HG03432 (cell line): ENCODE measurements at regions not wholly inside any gene's neighbourhood (a gene's known extent, or its start where the extent isn't known, plus 50 kb on each side); places are given as distances from the start of the nearest gene placed in this dataset.
"Not testable (repeated sequence)": the region's sequence is repeated elsewhere in the genome, so short reads cannot be mapped to it uniquely, and the experiment has no call there.

Experiments used
- ATAC-seq: cut with Tn5 transposase; IDR thresholded peaks from one replicate; pipeline ENCODE4 v1.9.1; 2021; ENCODE audit warnings: mild to moderate bottlenecking, moderate library complexity; ENCODE audit not compliant: unreplicated experiment

DNA sequence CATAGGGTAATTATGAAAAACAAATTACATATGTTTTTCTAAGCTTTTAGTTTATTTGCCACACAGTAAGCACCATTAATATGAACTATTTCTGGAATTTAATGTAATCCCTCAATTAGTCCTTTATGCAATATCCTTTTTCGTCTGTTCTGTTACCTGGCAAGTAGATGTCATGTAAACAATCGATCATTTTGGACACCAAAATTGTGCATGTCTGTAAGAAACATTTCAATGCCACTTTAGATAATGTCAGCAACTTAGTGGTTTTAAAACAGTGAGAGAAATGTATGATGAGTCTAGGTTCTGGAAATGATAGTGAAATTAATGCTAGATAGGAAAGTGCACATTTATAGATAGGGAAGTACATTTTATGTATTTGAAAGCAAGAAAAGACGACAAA, 986.6 kb downstream of the ZPLD1 start:
- no peak for ATAC-seq

DNA sequence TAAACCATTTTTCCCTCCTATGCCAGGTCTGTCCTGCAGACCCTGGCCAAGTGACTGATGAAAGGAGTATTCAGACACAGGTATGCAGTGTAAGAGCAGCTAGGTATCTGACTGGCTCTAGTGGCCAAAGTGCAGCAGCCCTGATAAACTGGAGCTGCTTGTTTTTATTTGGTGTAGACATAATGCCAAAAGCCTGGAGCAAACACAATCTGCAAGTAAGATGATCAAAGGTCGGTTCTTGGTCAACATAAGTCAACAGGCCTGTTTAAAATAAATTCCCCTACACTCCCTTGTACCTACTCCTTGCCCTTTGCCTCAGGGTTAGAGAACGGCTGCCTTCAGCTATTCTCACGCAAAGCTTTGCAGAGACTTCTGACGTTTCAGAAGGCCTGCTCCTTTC, 1003.1 kb downstream of the ZPLD1 start:
- no peak for ATAC-seq

DNA sequence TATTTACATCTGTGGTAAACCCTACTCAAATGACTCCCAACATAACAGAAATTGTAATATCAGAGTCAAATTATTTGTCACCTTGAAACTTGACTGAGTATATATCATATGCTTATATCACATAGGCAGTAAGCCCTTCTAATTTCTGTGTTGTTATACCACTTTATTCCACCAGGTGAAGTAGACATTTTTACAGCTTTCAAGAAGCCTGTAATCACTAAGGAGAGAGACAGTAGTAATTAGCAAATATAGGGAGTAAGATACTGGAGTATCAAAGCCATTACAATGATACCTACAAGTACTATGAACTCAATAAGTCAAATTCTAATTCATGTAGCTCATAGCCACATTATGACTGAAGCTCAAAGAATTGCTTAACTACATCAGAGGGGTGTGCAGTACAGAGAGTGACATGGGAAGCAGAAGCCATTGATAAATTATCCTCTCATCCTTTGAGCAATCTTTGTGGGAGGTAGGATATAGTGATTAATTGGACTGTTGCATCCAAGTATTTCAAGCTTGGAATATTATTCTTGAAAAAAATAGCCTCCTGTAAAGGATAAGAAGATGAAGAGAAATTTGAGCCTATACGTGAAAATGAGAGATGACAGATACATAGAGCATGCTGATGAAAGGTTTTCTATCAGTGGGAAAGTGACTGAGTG, 1005.9 kb downstream of the ZPLD1 start:
- peak; percentile 93 for ATAC-seq

- no peak for ATAC-seq
Observed at GRCh38 chr3:103446953-103447629, 1012.3 kb downstream of the ZPLD1 start.

GRCh38 chr3:103453152-103453551, 1018.3 kb downstream of the ZPLD1 start:
- ATAC-seq, result no peak

DNA sequence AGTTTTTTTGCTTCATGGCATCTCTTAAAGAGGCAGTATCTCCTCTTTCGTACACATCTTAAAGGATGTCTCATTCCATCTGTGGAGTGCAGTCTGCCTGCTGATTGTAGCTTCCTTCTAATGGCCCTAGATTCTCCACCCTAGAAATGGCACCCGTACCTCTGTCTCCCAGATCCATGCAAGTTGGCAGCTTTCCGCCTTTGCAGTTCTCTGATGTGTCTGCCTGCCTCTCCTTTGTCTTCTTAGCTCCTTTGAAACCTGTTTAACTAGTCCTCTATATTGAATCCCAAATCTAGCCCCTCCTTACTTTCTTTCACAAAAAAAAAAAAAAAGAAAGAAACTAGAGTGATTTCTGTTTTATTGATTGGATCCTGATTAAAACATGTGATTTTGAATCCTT, 1025.0 kb downstream of the ZPLD1 start:
- no peak for ATAC-seq

DNA sequence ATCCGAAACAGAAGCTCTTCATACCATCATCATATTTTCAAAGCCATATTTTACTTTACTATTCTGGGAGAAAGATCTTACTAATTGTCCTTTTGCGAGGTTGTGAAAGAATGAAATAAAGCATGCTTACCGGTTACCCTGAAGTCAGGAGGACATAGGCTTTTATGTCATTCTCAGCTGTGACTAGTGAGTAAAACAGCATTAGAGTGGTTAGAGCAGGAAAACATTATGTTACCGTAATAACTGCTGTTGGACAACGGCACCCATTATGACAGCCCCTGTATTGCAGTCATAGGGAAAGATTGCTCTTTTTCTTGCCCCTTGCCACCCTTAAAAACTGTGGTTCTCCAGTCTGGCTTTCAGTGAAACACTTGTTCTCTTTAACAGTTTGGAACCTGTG, 1035.7 kb downstream of the ZPLD1 start:
- ATAC-seq, result no peak

- no peak for ATAC-seq
Observed at GRCh38 chr3:103494011-103494410, 1059.2 kb downstream of the ZPLD1 start.

- ATAC-seq, result no peak
Observed at GRCh38 chr3:103494512-103494911, 1059.7 kb downstream of the ZPLD1 start.

- no peak for ATAC-seq
Observed at GRCh38 chr3:103495186-103495585, 1060.4 kb downstream of the ZPLD1 start.

DNA sequence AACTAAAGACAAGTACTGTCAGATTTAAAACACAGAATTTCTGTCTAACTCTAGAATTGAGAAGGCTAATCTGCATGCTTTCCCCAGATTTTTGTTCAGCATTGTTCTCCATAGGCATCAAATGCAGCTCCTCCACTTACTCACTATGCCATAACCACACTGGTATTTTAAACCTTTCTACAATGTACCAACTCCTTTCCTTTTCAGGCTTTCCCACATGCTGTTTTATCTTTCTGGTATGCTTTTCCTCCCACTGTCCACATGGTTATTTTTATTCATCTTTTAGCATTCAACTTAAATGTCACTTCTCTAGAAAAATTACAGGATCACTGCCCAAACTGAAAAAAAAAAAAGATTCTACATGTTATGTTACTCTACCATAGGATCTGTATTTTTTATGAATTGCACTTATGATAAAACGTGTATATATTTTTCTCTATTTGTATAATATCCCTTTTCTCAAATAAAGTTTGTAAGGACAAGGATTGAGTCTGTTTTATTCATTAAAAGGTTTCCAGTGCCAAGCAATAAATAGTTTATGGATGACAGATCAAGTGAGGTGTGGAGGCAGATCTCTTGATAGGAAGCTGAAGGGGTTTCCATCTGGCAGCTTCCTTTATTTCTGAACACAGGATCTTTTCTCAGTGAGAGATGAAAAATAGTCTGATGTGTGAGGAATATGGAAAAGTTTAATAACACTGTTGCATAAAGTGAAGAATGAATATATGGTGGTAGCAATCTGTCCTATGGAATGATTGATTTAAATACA, 1064.5 kb downstream of the ZPLD1 start:
- ATAC-seq, result no peak

DNA sequence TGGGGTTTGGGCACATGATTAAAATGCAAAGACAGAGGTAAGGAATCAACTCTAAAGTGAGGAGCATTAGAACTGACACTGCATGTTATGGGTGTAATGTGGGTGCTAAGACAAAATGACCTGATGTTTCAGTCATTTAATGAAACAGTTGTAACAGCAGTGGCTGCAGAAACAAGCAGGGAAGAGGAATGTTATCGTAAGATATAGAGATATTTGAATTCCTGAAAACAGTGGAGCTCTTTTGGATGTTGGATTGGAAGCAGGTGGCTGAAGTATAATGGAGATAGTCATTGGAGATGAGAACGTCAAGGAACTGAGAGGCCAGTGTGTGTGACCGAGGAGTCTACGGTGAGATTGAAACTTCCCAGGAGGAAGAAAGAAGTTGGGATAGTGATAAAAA, 1065.2 kb downstream of the ZPLD1 start:
- no peak for ATAC-seq

- no peak for ATAC-seq
Observed at GRCh38 chr3:103510760-103511159, 1075.9 kb downstream of the ZPLD1 start.

DNA sequence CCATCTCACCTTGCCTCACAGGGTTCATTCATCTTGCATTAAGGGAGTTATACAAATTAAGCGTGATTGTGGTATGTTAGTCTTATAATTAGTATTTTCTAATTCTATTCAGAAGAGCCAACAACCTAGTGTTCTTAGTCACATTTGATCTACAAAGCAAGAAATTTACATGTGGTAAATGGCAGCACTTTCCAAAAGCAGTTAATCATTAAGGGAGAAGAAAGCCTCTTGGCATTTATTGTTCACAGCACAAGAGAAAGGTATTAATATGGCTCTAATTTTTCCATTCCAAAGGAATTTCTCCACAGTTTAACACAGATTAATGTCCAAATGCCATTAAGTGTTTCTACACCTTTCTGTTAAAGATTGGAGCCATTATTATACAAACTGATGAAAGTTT, 1077.1 kb downstream of the ZPLD1 start:
- ATAC-seq, result no peak

GRCh38 chr3:103512595-103512994, 1077.8 kb downstream of the ZPLD1 start:
- ATAC-seq, result no peak

DNA sequence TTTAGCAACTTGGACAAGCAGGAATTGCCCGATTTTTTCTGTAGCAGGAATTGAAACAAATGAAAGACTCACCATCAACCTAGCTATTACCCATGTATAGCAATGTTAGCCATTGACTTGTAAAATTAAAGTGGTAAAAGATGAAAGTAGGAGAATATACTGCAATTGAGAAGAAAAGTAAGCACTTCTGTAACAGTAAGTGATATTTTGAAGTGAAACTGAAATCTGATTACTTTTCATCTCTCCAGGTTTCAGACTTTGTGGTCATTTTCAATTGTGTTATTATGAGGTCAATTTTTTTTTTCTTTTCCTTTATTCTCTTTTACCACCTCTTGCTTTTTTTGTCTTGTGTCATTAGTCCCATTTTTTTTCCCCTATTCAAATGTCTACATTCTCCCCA, 1078.2 kb downstream of the ZPLD1 start:
- ATAC-seq, result peak; percentile 53

DNA sequence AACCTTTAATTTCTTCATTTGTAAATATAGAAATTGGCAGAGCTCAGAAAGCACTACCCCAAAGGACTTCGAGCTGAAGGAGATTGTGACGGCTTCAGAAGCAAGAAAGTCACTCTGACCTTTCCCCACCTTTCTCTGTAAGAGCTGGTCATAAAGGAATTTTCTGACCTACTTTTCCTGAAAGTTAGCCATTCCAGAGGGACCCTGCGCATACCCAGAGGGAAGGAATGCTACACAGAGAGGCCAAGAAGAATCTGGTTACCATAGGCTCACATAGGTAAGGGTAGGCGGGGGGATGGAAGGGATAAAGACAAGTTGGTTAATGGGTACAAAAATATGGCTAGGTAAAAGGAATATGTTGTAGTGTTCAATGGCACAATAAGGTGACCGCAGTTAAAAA, 1080.3 kb downstream of the ZPLD1 start:
- ATAC-seq, result no peak

DNA sequence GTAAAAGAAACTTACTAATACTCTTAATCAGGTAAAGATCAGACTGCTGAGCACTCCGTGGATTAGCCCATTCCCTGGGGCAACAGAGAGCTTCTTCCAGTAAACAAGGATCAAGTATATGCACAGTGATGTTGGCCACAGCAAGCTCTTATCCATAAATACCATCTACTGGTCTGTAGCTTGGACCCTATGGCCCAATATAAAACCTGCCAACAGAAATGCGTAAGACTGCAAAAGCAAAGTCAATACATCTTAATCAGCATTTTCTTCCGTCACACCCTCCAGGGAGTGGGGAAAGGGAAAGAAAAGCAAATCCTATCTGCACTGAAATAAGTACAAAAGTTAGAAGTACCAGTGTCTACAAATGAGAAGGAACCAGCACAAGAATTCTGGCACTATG, 1082.1 kb downstream of the ZPLD1 start:
- no peak for ATAC-seq

DNA sequence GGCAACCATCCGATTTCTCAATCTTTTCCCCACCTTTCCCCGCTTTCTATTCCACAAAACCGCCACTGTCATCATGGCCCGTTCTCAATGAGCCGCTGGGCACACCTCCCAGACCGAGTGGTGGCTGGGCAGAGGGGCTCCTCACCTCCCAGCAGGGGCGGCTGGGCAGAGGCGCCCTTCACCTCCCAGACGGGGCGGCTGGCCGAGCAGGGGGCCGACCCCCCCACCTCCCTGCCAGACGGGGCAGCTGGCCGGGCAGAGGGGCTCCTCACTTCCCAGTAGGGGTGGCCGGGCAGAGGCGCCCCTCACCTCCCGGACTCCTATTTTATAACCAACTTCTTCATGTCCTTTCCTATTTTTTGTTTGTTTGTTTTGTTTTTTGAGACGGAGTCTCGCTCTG, 1096.5 kb downstream of the ZPLD1 start:
- not testable (repeated sequence) for ATAC-seq

- no peak for ATAC-seq
Observed at GRCh38 chr3:103532986-103533385, 1098.2 kb downstream of the ZPLD1 start.

GRCh38 chr3:103554451-103554850, 1119.6 kb downstream of the ZPLD1 start:
- ATAC-seq, result no peak

GRCh38 chr3:103564116-103564515, 1129.3 kb downstream of the ZPLD1 start:
- ATAC-seq, result not testable (repeated sequence)
